ENCODE measurements at regions not wholly inside any gene's neighbourhood (a gene's known extent, or its start where the extent isn't known, plus 50 kb on each side); places are given as distances from the start of the nearest gene placed in this dataset.

- no peak for DNase-seq (ENCODE audit: low spot score)
- Mint-ChIP-seq H3K9me3 (ENCODE audit: low read depth) (no peaks in the 10 kb centered on the region), H3K36me3 (ENCODE audit: low read depth) (no peaks in the 10 kb centered on the region), H3K4me3 (ENCODE audit: unreplicated experiment) (no peak overlapping the region), H3K27me3 (ENCODE audit: low read depth) (peaks cover 16% of the 10 kb centered on the region), H3K27ac (ENCODE audit: unreplicated experiment) (no peak overlapping the region), H3K4me1 (ENCODE audit: low read depth) (no peaks in the 10 kb centered on the region)
- no peak for TF ChIP-seq CTCF (IDR thresholded peaks at IDR 0.05)
These were observed 321.5 kb downstream of the FBXO15 start for GRCh38 chr18:73826098-73826497.

- Mint-ChIP-seq H3K4me3 (ENCODE audit: unreplicated experiment) (no peak overlapping the region), H3K27ac (ENCODE audit: unreplicated experiment) (no peak overlapping the region), H3K9me3 (ENCODE audit: low read depth) (no peaks in the 10 kb centered on the region), H3K36me3 (ENCODE audit: low read depth) (no peaks in the 10 kb centered on the region), H3K4me1 (ENCODE audit: low read depth) (no peaks in the 10 kb centered on the region), H3K27me3 (ENCODE audit: low read depth) (peaks cover 16% of the 10 kb centered on the region)
- no peak for TF ChIP-seq CTCF (IDR thresholded peaks at IDR 0.05)
- DNase-seq (ENCODE audit: low spot score), result no peak
These were observed 323.0 kb downstream of the FBXO15 start for GRCh38 chr18:73824671-73825070.

- Mint-ChIP-seq H3K4me3 (ENCODE audit: unreplicated experiment) (no peak overlapping the region), H3K27me3 (ENCODE audit: low read depth) (peaks cover 4% of the 10 kb centered on the region), H3K36me3 (ENCODE audit: low read depth) (no peaks in the 10 kb centered on the region), H3K4me1 (ENCODE audit: low read depth) (no peaks in the 10 kb centered on the region), H3K27ac (ENCODE audit: unreplicated experiment) (no peak overlapping the region), H3K9me3 (ENCODE audit: low read depth) (peaks cover 3% of the 10 kb centered on the region)
- TF ChIP-seq CTCF (IDR thresholded peaks at IDR 0.05), result no peak
- no peak for DNase-seq (ENCODE audit: low spot score)
These were observed 335.2 kb downstream of the FBXO15 start for GRCh38 chr18:73812423-73812822.

- H3K9me3 Mint-ChIP-seq (ENCODE audit: low read depth), result no peaks in the 10 kb centered on the region
- no peaks in the 10 kb centered on the region for H3K36me3 Mint-ChIP-seq (ENCODE audit: low read depth)
- peaks cover 6% of the 10 kb centered on the region for H3K27me3 Mint-ChIP-seq (ENCODE audit: low read depth)
- H3K4me1 Mint-ChIP-seq (ENCODE audit: low read depth), result no peaks in the 10 kb centered on the region
- no peak overlapping the region for H3K4me3 Mint-ChIP-seq (ENCODE audit: unreplicated experiment)
- H3K27ac Mint-ChIP-seq (ENCODE audit: unreplicated experiment), result no peak overlapping the region
- TF ChIP-seq CTCF (IDR thresholded peaks at IDR 0.05), result no peak
- no peak for DNase-seq (ENCODE audit: low spot score)
These were observed 340.0 kb downstream of the FBXO15 start for GRCh38 chr18:73807551-73808192.

GRCh38 chr18:73805991-73806390, 341.6 kb downstream of the FBXO15 start:
- Mint-ChIP-seq H3K9me3 (ENCODE audit: low read depth) (no peaks in the 10 kb centered on the region), H3K4me1 (ENCODE audit: low read depth) (no peaks in the 10 kb centered on the region), H3K27me3 (ENCODE audit: low read depth) (peaks cover 5% of the 10 kb centered on the region), H3K27ac (ENCODE audit: unreplicated experiment) (no peak overlapping the region), H3K36me3 (ENCODE audit: low read depth) (no peaks in the 10 kb centered on the region), H3K4me3 (ENCODE audit: unreplicated experiment) (no peak overlapping the region)
- no peak for TF ChIP-seq CTCF (IDR thresholded peaks at IDR 0.05)
- no peak for DNase-seq (ENCODE audit: low spot score)
